ENCODE measurements at regions not wholly inside any gene's neighbourhood (a gene's known extent, or its start where the extent isn't known, plus 50 kb on each side); places are given as distances from the start of the nearest gene placed in this dataset.
A peak's percentile ranks its signal among the peaks of the same experiment; 100 is the strongest.
"Not testable (repeated sequence)": the region's sequence is repeated elsewhere in the genome, so short reads cannot be mapped to it uniquely, and the experiment has no call there.

GRCh38 chr16:65388592-65388991, 266.7 kb upstream of the CDH11 start:
- DNase-seq: no peak

- DNase-seq: no peak
Measured at GRCh38 chr16:65386672-65387071, 264.8 kb upstream of the CDH11 start.

- DNase-seq: no peak
Measured at GRCh38 chr16:65384441-65384840, 262.6 kb upstream of the CDH11 start.

- no peak for DNase-seq
Measured at GRCh38 chr16:65377195-65377594, 255.3 kb upstream of the CDH11 start.

GRCh38 chr16:65376601-65377000, 254.7 kb upstream of the CDH11 start:
- DNase-seq: no peak

GRCh38 chr16:65375651-65376050, 253.8 kb upstream of the CDH11 start:
- no peak for DNase-seq

GRCh38 chr16:65373097-65373496, 251.2 kb upstream of the CDH11 start:
- DNase-seq: no peak

- no peak for DNase-seq
Measured at GRCh38 chr16:65372171-65372570, 250.3 kb upstream of the CDH11 start.

GRCh38 chr16:65365732-65366715, 244.2 kb upstream of the CDH11 start:
- DNase-seq: no peak

GRCh38 chr16:65356721-65357120, 234.9 kb upstream of the CDH11 start:
- not testable (repeated sequence) for DNase-seq

- DNase-seq: no peak
Measured at GRCh38 chr16:65355706-65356105, 233.8 kb upstream of the CDH11 start.

- DNase-seq: no peak
Measured at GRCh38 chr16:65353183-65353582, 231.3 kb upstream of the CDH11 start.

GRCh38 chr16:65349626-65350025, 227.8 kb upstream of the CDH11 start:
- no peak for DNase-seq

GRCh38 chr16:65343556-65343955, 221.7 kb upstream of the CDH11 start:
- DNase-seq: no peak

- DNase-seq: no peak
Measured at GRCh38 chr16:65342231-65342866, 220.5 kb upstream of the CDH11 start.

- DNase-seq: no peak
Measured at GRCh38 chr16:65339062-65339461, 217.2 kb upstream of the CDH11 start.

GRCh38 chr16:65336160-65336559, 214.3 kb upstream of the CDH11 start:
- no peak for DNase-seq

- no peak for DNase-seq
Measured at GRCh38 chr16:65334081-65334480, 212.2 kb upstream of the CDH11 start.

GRCh38 chr16:65333283-65333682, 211.4 kb upstream of the CDH11 start:
- DNase-seq: no peak

- no peak for DNase-seq
Measured at GRCh38 chr16:65327346-65327745, 205.5 kb upstream of the CDH11 start.

GRCh38 chr16:65323655-65324237, 201.9 kb upstream of the CDH11 start:
- DNase-seq: peak; percentile 5

- no peak for DNase-seq
Measured at GRCh38 chr16:65319621-65320231, 197.9 kb upstream of the CDH11 start.

GRCh38 chr16:65318590-65319257, 196.9 kb upstream of the CDH11 start:
- no peak for DNase-seq
